ENCODE measurements at regions not wholly inside any gene's neighbourhood (a gene's known extent, or its start where the extent isn't known, plus 50 kb on each side); places are given as distances from the start of the nearest gene placed in this dataset.

- ChIA-PET POLR2A (ENCODE audit: low non-redundant PET) (no interaction called here), CTCF (no interaction called here)
- DNase-seq (ENCODE audit: low spot score): no peak
- no peak overlapping the region for H3K27ac ChIP-seq
- TF ChIP-seq CTCF (conservative IDR thresholded peaks at IDR 0.05; ENCODE audit: low read depth): no peak
Measured at GRCh38 chr2:63767307-63767706, 74.4 kb upstream of the UGP2 start.

GRCh38 chr2:63768051-63768450, 73.6 kb upstream of the UGP2 start:
- DNase-seq (ENCODE audit: low spot score): no peak

DNA sequence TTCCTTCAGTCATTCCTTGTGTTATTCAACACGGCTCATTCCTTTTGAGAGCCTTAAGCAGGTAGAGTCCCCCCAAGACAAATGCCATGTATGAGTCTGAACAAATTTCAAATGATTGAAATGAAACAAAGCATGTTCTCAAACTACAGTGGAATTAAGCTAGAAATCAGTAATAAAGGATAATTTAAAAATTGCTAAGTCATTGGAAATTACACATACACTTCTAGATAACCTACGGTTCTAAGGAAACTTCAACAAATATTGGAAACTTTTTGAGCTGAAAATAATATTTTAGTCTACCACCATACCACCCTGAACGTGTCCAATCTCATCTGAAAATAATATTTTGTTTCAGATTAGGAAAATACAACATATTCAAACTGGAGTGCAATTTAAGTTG, 71.8 kb upstream of the UGP2 start:
- POLR2A ChIA-PET (ENCODE audit: low non-redundant PET): no interaction called here
- TF ChIP-seq CTCF (conservative IDR thresholded peaks at IDR 0.05; ENCODE audit: low read depth): no peak
- CTCF ChIA-PET: no interaction called here
- H3K27ac ChIP-seq: no peak overlapping the region
- DNase-seq (ENCODE audit: low spot score): no peak

More at GRCh38 chr2:63768051-63768450, 73.6 kb upstream of the UGP2 start:
- POLR2A ChIA-PET (ENCODE audit: low non-redundant PET): no interaction called here
- H3K27ac ChIP-seq: no peak overlapping the region
- CTCF ChIA-PET: no interaction called here
- no peak for TF ChIP-seq CTCF (conservative IDR thresholded peaks at IDR 0.05; ENCODE audit: low read depth)

DNA sequence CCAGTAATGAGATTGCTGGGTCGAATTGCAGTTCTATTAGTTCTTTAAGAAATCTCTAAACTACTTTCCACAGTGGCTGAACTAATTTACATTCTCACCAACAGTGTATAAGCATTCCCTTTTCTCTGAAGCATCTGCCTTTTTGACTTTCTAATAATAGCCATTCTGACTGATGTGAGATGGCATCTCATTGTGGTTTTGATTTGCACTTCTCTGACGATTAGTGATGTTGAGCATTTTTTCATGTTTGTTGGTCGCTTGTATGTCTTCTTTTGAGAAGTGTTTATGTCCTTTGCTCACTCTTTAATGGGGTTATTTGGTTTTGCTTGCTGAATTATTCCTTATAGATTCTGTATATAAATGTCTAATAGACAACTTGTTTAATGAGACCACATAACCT, 69.6 kb upstream of the UGP2 start:
- POLR2A ChIA-PET (ENCODE audit: low non-redundant PET): no interaction called here
- no peak overlapping the region for H3K27ac ChIP-seq
- CTCF ChIA-PET: no interaction called here
- DNase-seq (ENCODE audit: low spot score): no peak
- TF ChIP-seq CTCF (conservative IDR thresholded peaks at IDR 0.05; ENCODE audit: low read depth): no peak

GRCh38 chr2:63775191-63775590, 66.5 kb upstream of the UGP2 start:
- ChIA-PET CTCF (interaction anchor here (0.8 kb wide), 1 partner anchor 76 kb away, joined by 3 read pairs; no protein-coding TSS in a partner anchor), POLR2A (ENCODE audit: low non-redundant PET) (no interaction called here)
- TF ChIP-seq CTCF (conservative IDR thresholded peaks at IDR 0.05; ENCODE audit: low read depth): no peak
- DNase-seq (ENCODE audit: low spot score): no peak
- H3K27ac ChIP-seq: no peak overlapping the region

GRCh38 chr2:63776382-63776781, 65.3 kb upstream of the UGP2 start:
- TF ChIP-seq CTCF (conservative IDR thresholded peaks at IDR 0.05; ENCODE audit: low read depth): no peak
- ChIA-PET CTCF (interaction anchor here (0.8 kb wide), 1 partner anchor 1625 kb away, joined by 4 read pairs; no protein-coding TSS in a partner anchor), POLR2A (ENCODE audit: low non-redundant PET) (no interaction called here)
- DNase-seq (ENCODE audit: low spot score): no peak
- no peak overlapping the region for H3K27ac ChIP-seq

GRCh38 chr2:63777816-63778215, 63.9 kb upstream of the UGP2 start:
- H3K27ac ChIP-seq: no peak overlapping the region
- ChIA-PET CTCF (no interaction called here), POLR2A (ENCODE audit: low non-redundant PET) (no interaction called here)
- TF ChIP-seq CTCF (conservative IDR thresholded peaks at IDR 0.05; ENCODE audit: low read depth): no peak
- DNase-seq (ENCODE audit: low spot score): no peak

Data from RWPE1 (cell line).